ENCODE measurements at regions not wholly inside any gene's neighbourhood (a gene's known extent, or its start where the extent isn't known, plus 50 kb on each side); places are given as distances from the start of the nearest gene placed in this dataset.

GRCh38 chr2:145075454-145076062 is 555.6 kb upstream of the ZEB2 start:
- no peak for DNase-seq (ENCODE audit: extremely low read depth, low read depth)
- TF ChIP-seq CTCF (IDR thresholded peaks at IDR 0.05; ENCODE audit: low read depth, low read length, missing control alignments), result no peak
- no peak overlapping the region for H3K4me3 ChIP-seq (replicated peaks; ENCODE audit: low read depth, low read length)

GRCh38 chr2:145070703-145071102 is 550.8 kb upstream of the ZEB2 start:
- no peak overlapping the region for H3K4me3 ChIP-seq (replicated peaks; ENCODE audit: low read depth, low read length)
- no peak for DNase-seq (ENCODE audit: extremely low read depth, low read depth)
- TF ChIP-seq CTCF (IDR thresholded peaks at IDR 0.05; ENCODE audit: low read depth, low read length, missing control alignments), result no peak

- no peak for TF ChIP-seq CTCF (IDR thresholded peaks at IDR 0.05; ENCODE audit: low read depth, low read length, missing control alignments)
- DNase-seq (ENCODE audit: extremely low read depth, low read depth), result no peak
- no peak overlapping the region for H3K4me3 ChIP-seq (replicated peaks; ENCODE audit: low read depth, low read length)
These were observed 548.6 kb upstream of the ZEB2 start for GRCh38 chr2:145068509-145068908.

GRCh38 chr2:145067549-145068030 is 547.7 kb upstream of the ZEB2 start:
- no peak overlapping the region for H3K4me3 ChIP-seq (replicated peaks; ENCODE audit: low read depth, low read length)
- DNase-seq (ENCODE audit: extremely low read depth, low read depth), result no peak
- no peak for TF ChIP-seq CTCF (IDR thresholded peaks at IDR 0.05; ENCODE audit: low read depth, low read length, missing control alignments)

GRCh38 chr2:145066856-145067548 is 547.1 kb upstream of the ZEB2 start:
- no peak overlapping the region for H3K4me3 ChIP-seq (replicated peaks; ENCODE audit: low read depth, low read length)

GRCh38 chr2:145066151-145066661 is 546.3 kb upstream of the ZEB2 start:
- H3K4me3 ChIP-seq (replicated peaks; ENCODE audit: low read depth, low read length), result no peak overlapping the region
- no peak for DNase-seq (ENCODE audit: extremely low read depth, low read depth)

More at GRCh38 chr2:145066856-145067548, 547.1 kb upstream of the ZEB2 start:
- TF ChIP-seq CTCF (IDR thresholded peaks at IDR 0.05; ENCODE audit: low read depth, low read length, missing control alignments), result no peak
- DNase-seq (ENCODE audit: extremely low read depth, low read depth), result no peak

More at GRCh38 chr2:145066151-145066661, 546.3 kb upstream of the ZEB2 start:
- no peak for TF ChIP-seq CTCF (IDR thresholded peaks at IDR 0.05; ENCODE audit: low read depth, low read length, missing control alignments)

Data from HFF-Myc (cell line).